Kasumi-1 (cell line): ENCODE measurements at regions not wholly inside any gene's neighbourhood (a gene's known extent, or its start where the extent isn't known, plus 50 kb on each side); places are given as distances from the start of the nearest gene placed in this dataset.

Experiments
- DNase-seq, 2 experiments: peaks; one replicate each; lab custom pipeline; 2025; lab: John Stamatoyannopoulos, UW

GRCh38 chr1:65486613-65487012 is 66.1 kb downstream of the LEPR start:
- no peak for DNase-seq

- DNase-seq = no peak
These were observed 69.0 kb downstream of the LEPR start for GRCh38 chr1:65489481-65489880.

GRCh38 chr1:65490231-65491009 is 70.0 kb downstream of the LEPR start:
- no peak for DNase-seq

- no peak for DNase-seq
These were observed 71.0 kb downstream of the LEPR start for GRCh38 chr1:65491472-65491871.

- no peak for DNase-seq
These were observed 73.3 kb downstream of the LEPR start for GRCh38 chr1:65493802-65494201.

DNA sequence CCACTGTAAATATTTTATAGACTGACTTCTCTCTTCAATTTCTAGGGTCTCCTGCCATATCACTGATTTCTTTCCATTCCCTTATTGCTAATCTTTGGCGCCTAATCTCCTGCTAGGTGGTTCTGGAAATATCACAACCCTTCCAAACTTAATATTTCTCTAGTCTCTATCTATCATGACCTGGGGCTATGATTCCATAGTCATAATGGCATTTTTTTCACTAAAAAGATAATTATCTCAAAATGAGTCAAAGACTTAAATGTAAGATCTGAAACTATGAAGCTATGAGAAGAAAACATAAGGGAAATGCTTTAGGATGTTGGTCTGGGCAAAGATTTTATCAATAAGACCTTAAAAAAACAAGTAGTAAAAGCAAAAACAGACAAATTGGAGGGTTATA is 74.2 kb downstream of the LEPR start:
- no peak for DNase-seq

DNA sequence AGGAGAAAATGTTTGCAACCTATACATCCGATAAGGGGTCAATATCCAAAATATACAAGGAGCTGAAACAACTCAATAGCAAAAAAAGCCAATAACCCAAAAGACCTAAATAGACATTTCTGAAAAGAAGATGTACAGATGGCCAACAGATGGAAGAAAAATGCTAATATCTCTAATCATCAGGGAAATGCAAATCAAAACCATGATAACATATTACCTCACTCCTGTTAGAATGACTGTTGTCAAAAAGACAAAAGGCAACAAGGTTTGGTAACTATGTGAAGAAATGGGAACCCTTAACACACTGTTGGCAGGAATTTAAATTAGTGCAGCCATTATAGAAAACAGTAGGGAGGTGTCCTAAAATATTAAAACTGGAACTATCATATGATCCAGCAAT is 74.7 kb downstream of the LEPR start:
- DNase-seq = no peak

DNA sequence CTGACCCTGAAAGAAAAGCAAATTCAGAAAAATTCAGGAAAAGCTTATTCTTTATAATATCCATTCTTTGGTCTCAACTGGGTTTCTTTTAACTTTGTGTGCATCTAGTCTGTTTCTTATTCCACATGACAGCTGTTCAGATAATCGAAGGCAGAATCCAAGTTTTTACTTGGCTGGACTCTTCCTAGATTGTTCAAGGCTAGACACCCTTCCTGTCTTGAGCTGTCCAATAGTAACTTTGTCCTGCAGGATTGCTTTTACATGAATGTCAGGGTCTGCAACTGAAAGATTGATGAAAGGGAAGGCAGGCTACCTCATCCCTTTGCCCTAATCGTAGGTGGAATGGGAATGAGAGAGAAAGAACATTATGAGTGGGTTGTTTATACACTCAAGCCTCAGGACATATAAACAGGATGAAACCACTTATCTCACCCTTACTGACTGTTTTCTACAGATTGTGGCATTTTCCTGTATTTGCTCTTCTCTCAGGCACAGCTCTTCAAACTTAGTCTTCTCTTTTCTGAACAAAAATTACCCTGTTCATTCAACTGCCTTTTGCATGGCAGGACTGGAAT is 76.9 kb downstream of the LEPR start:
- no peak for DNase-seq

- no peak for DNase-seq
These were observed 83.0 kb downstream of the LEPR start for GRCh38 chr1:65503427-65503826.

DNA sequence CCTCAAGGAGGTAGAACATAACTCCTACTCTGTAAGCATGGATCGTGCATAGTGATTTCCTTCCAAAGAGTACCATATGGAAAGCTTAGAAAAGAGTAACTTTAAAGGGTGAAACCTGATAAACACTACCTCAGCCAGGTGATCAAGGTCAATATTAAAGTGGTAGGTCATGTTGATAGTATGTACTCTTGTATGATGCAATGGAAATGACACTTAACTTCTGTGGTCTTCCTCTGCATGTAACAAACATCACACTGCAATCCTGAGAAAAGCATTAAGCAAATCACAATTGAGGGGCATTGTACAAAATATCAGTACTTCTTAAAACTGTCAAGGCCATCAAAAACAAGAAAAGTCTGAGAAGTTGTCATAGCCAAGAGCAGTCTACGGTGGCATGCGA is 83.8 kb downstream of the LEPR start:
- no peak for DNase-seq

GRCh38 chr1:65505547-65506300 is 85.3 kb downstream of the LEPR start:
- no peak for DNase-seq

- no peak for DNase-seq
These were observed 87.6 kb downstream of the LEPR start for GRCh38 chr1:65508051-65508450.

DNA sequence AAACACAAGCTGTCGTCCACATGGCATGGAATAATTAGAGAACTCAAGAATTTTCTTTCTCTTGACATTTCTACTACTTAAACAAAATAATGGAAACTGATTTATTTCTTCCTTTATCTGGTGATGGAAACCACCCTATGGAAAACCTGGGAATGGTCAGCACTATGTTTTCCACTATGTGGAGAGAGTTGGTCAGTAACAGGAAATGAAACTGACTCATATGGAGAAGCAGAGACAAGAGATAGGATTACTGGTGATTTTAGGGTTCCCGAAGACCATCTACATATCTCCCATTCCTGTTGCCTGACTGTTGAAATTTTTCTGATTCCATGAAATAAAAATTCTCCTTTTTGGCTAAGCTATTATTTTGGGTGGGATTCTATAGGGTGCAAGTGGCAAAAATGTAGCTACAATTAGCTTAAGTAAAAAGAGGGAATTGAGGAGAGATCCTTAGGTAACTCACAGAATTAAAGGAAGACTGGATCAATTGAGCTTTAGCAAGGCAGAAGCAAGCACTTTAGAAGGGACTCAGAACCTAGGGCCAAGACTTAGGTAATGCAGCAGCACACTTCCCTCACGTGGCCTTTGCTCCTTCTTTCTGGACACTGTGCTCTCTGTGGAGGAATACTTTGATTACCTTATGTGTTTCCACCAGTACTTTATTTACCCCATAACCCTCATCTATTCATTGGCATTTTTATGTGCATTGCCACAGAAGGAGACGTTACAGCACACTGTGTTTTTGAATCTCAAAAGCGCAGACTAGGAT is 89.6 kb downstream of the LEPR start:
- no peak for DNase-seq

GRCh38 chr1:65510961-65511360 is 90.5 kb downstream of the LEPR start:
- DNase-seq = no peak

DNA sequence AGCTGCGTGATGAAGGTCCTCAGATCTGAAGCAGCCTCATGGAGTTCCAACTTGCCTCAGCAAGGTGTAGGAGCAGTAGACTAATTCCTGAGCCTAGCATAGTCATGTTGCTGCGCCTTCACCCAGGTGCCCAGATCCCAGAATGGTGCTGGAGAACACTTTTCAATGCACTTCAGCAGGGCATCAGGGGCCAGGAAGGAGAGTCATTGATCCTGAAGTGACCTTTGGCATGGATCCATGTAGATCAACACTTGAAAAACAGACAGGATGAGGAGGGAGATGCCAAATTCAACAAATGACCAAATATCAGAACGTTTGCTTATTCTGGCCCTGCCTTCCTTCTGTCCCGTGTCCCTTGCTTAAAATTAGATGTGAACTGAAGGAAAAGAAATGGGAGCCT is 91.9 kb downstream of the LEPR start:
- DNase-seq = no peak

- DNase-seq = no peak
These were observed 92.7 kb downstream of the LEPR start for GRCh38 chr1:65512967-65513780.

- no peak for DNase-seq
These were observed 93.6 kb downstream of the LEPR start for GRCh38 chr1:65514041-65514440.

- DNase-seq = no peak
These were observed 104.4 kb downstream of the LEPR start for GRCh38 chr1:65524931-65525265.

DNA sequence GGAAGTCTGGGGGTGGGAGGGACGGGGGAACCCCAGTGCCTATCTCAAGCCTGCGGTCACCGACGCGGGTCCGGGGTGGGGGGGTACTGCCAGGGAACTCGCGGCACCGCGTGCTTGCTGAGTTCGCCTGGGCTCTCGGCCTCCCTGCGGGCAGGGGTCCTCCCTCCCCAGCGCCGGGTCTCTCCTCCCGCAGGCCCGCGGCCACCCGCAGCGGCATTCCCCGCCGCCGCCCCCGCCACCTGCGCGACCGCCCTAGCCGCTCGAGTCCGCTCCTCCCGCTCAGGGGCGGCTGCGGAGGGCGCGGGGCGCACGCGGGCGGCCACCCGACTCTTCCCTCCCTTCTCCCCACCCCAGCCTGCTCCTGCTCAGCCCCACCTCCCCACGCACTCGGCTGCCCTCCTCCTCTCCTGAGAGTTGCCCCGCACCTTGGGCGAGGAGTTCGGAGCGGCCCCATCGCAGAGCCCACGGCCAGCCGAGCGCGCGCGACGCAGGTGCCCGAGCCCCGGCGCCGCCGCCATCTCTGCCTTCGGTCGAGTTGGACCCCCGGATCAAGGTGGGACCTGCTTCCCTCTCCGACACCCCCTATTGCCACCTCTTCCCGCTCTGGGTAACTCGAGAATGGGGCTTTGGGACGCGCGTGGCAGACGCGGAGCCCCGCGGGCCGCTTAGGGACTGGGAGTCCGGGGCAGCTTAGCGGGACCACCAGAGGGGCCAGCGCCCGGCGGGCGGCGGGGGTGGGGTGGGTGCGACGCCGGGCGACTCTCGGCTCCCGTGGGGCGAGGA is 105.0 kb downstream of the LEPR start:
- DNase-seq = no peak

GRCh38 chr1:65526049-65526556 is 105.6 kb downstream of the LEPR start:
- DNase-seq = no peak

GRCh38 chr1:65527190-65527589 is 106.7 kb downstream of the LEPR start:
- no peak for DNase-seq
